ENCODE measurements at regions not wholly inside any gene's neighbourhood (a gene's known extent, or its start where the extent isn't known, plus 50 kb on each side); places are given as distances from the start of the nearest gene placed in this dataset.

GRCh38 chr17:69854225-69854780, 220.7 kb upstream of the KCNJ16 start:
- no peak for TF ChIP-seq CTCF (conservative IDR thresholded peaks at IDR 0.05)
- no peak overlapping the region for H3K27ac Mint-ChIP-seq (ENCODE audit: unreplicated experiment)
- no peak overlapping the region for H3K4me3 Mint-ChIP-seq
- peaks cover 12% of the 10 kb centered on the region for H3K4me1 Mint-ChIP-seq
- H3K9me3 Mint-ChIP-seq, result peaks cover 27% of the 10 kb centered on the region
- peaks cover 10% of the 10 kb centered on the region for H3K36me3 Mint-ChIP-seq (ENCODE audit: low read depth)
- no peaks in the 10 kb centered on the region for H3K27me3 Mint-ChIP-seq (ENCODE audit: low read depth)
- DNase-seq (ENCODE audit: low read depth, low spot score), result no peak

GRCh38 chr17:69856946-69857345, 218.1 kb upstream of the KCNJ16 start:
- Mint-ChIP-seq H3K4me1 (peaks cover 12% of the 10 kb centered on the region), H3K9me3 (peaks cover 26% of the 10 kb centered on the region), H3K27ac (ENCODE audit: unreplicated experiment) (no peak overlapping the region), H3K4me3 (no peak overlapping the region), H3K36me3 (ENCODE audit: low read depth) (peaks cover 15% of the 10 kb centered on the region), H3K27me3 (ENCODE audit: low read depth) (no peaks in the 10 kb centered on the region)
- DNase-seq (ENCODE audit: low read depth, low spot score), result no peak
- no peak for TF ChIP-seq CTCF (conservative IDR thresholded peaks at IDR 0.05)

- H3K36me3 Mint-ChIP-seq (ENCODE audit: low read depth), result peaks cover 15% of the 10 kb centered on the region
- H3K27me3 Mint-ChIP-seq (ENCODE audit: low read depth), result no peaks in the 10 kb centered on the region
- TF ChIP-seq CTCF (conservative IDR thresholded peaks at IDR 0.05), result no peak
- no peak overlapping the region for H3K4me3 Mint-ChIP-seq
- no peak overlapping the region for H3K27ac Mint-ChIP-seq (ENCODE audit: unreplicated experiment)
- no peak for DNase-seq (ENCODE audit: low read depth, low spot score)
- peaks cover 12% of the 10 kb centered on the region for H3K4me1 Mint-ChIP-seq
- H3K9me3 Mint-ChIP-seq, result peaks cover 26% of the 10 kb centered on the region
Measured at GRCh38 chr17:69857412-69857835, 217.6 kb upstream of the KCNJ16 start.

- DNase-seq (ENCODE audit: low read depth, low spot score), result no peak
- Mint-ChIP-seq H3K4me1 (peaks cover 12% of the 10 kb centered on the region), H3K27ac (ENCODE audit: unreplicated experiment) (no peak overlapping the region), H3K9me3 (peaks cover 26% of the 10 kb centered on the region), H3K4me3 (no peak overlapping the region), H3K36me3 (ENCODE audit: low read depth) (peaks cover 15% of the 10 kb centered on the region), H3K27me3 (ENCODE audit: low read depth) (no peaks in the 10 kb centered on the region)
- TF ChIP-seq CTCF (conservative IDR thresholded peaks at IDR 0.05), result no peak
Measured at GRCh38 chr17:69858460-69858859, 216.6 kb upstream of the KCNJ16 start.

- TF ChIP-seq CTCF (conservative IDR thresholded peaks at IDR 0.05), result no peak
- H3K36me3 Mint-ChIP-seq (ENCODE audit: low read depth), result peaks cover 15% of the 10 kb centered on the region
- no peaks in the 10 kb centered on the region for H3K4me1 Mint-ChIP-seq
- no peaks in the 10 kb centered on the region for H3K27me3 Mint-ChIP-seq (ENCODE audit: low read depth)
- no peak overlapping the region for H3K27ac Mint-ChIP-seq (ENCODE audit: unreplicated experiment)
- peaks cover 26% of the 10 kb centered on the region for H3K9me3 Mint-ChIP-seq
- no peak for DNase-seq (ENCODE audit: low read depth, low spot score)
- H3K4me3 Mint-ChIP-seq, result no peak overlapping the region
Measured at GRCh38 chr17:69860142-69860680, 214.8 kb upstream of the KCNJ16 start.
